T-helper 17 cell (primary cell): ENCODE measurements at regions not wholly inside any gene's neighbourhood (a gene's known extent, or its start where the extent isn't known, plus 50 kb on each side); places are given as distances from the start of the nearest gene placed in this dataset.
"Not testable (repeated sequence)": the region's sequence is repeated elsewhere in the genome, so short reads cannot be mapped to it uniquely, and the experiment has no call there.

Source experiments
- ATAC-seq: fragments of 150-1000 bp; cut with Tn5 transposase; 2 replicates; pipeline ENCODE4 v1.10.0; 2021; ENCODE audit warnings: mild to moderate bottlenecking, moderate library complexity
- DNase-seq, 3 donors: peaks; one replicate each; pipeline versions ENCODE4 v3.0.0 to v3.0.0-alpha.2; 2020 to 2021
- H3K9me3 ChIP-seq: one replicate; pipeline ENCODE4 v1.7.0; 2013; ENCODE audit warnings: low read length, mild to moderate bottlenecking; ENCODE audit not compliant: control insufficient read depth, poor library complexity, severe bottlenecking
- H3K27ac Mint-ChIP-seq: one replicate; pipeline ENCODE4 v1.8.0; 2022; ENCODE audit warnings: mild to moderate bottlenecking, moderate library complexity, mixed read lengths
- H3K27me3 Mint-ChIP-seq: one replicate; pipeline ENCODE4 v1.8.0; 2022; ENCODE audit warnings: mixed read lengths
- H3K36me3 Mint-ChIP-seq: one replicate; pipeline ENCODE4 v1.8.0; 2022; ENCODE audit warnings: low read depth, mixed read lengths
- H3K4me1 Mint-ChIP-seq: one replicate; pipeline ENCODE4 v1.8.0; 2022; ENCODE audit warnings: mild to moderate bottlenecking, mixed read lengths
- H3K4me3 Mint-ChIP-seq: one replicate; pipeline ENCODE4 v1.8.0; 2022; ENCODE audit warnings: mild to moderate bottlenecking, moderate library complexity, mixed read lengths

DNA sequence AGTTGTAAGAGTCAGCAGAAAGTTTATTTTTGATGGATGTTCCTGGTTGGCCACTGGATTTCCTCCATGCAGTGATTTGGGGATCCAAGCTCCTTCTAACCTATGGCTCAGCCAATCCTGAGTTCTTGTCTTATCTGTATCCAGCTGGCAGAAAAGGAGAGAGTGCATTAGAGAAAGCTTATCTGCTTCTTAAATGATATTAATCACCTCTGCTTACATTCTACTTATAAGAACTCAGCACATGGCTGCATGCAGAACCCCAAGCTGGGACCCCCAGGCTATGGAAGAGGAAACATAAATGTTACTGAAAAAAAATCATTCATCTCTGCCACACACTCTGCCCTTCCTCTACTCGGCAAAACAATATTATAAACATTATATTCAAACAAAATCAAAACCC lies 739.8 kb upstream of the AUTS2 start:
- DNase-seq (no peak), ATAC-seq (no peak)
- Mint-ChIP-seq H3K4me1 (no peaks in the 10 kb centered on the region), H3K36me3 (no peaks in the 10 kb centered on the region), H3K4me3 (no peak overlapping the region), H3K27ac (no peak overlapping the region), H3K27me3 (no peaks in the 10 kb centered on the region)
- no peaks in the 10 kb centered on the region for H3K9me3 ChIP-seq

DNA sequence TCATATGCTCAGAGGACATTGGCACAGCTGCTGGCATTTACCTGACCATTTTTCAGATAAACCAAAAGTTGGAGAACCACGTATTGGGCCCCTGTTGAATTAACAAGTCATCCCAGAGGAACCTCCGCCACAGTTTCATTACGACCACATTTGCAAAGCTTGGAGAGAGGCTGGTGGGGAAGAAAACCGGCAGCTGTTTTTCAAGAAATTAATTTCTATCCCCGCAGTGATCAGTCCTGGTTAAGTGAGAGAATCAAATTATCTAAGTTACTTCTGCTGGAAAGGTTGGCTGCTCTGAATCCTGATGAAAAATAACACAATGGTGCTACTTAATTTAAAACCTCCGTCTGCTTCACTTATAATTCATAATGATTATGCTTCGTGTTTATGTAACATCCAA lies 737.1 kb upstream of the AUTS2 start:
- H3K4me1 Mint-ChIP-seq, result no peaks in the 10 kb centered on the region
- no peak overlapping the region for H3K27ac Mint-ChIP-seq

GRCh38 chr7:68862261-68862660 lies 736.0 kb upstream of the AUTS2 start:
- DNase-seq (no peak), ATAC-seq (no peak)
- no peaks in the 10 kb centered on the region for H3K4me1 Mint-ChIP-seq
- no peaks in the 10 kb centered on the region for H3K27me3 Mint-ChIP-seq
- no peak overlapping the region for H3K4me3 Mint-ChIP-seq
- no peak overlapping the region for H3K27ac Mint-ChIP-seq
- no peaks in the 10 kb centered on the region for H3K36me3 Mint-ChIP-seq
- H3K9me3 ChIP-seq, result no peaks in the 10 kb centered on the region

More for the DNA sequence above, 737.1 kb upstream of the AUTS2 start:
- no peaks in the 10 kb centered on the region for H3K9me3 ChIP-seq
- no peaks in the 10 kb centered on the region for H3K27me3 Mint-ChIP-seq
- no peaks in the 10 kb centered on the region for H3K36me3 Mint-ChIP-seq
- DNase-seq (no peak), ATAC-seq (no peak)
- H3K4me3 Mint-ChIP-seq, result no peak overlapping the region

GRCh38 chr7:68862736-68863135 lies 735.5 kb upstream of the AUTS2 start:
- H3K27me3 Mint-ChIP-seq, result no peaks in the 10 kb centered on the region
- no peak for ATAC-seq
- H3K4me1 Mint-ChIP-seq, result no peaks in the 10 kb centered on the region
- no peaks in the 10 kb centered on the region for H3K36me3 Mint-ChIP-seq
- H3K27ac Mint-ChIP-seq, result no peak overlapping the region
- DNase-seq, result no peak
- H3K9me3 ChIP-seq, result no peaks in the 10 kb centered on the region
- H3K4me3 Mint-ChIP-seq, result no peak overlapping the region

- no peaks in the 10 kb centered on the region for H3K9me3 ChIP-seq
- no peak overlapping the region for H3K27ac Mint-ChIP-seq
- H3K4me3 Mint-ChIP-seq, result no peak overlapping the region
- H3K36me3 Mint-ChIP-seq, result no peaks in the 10 kb centered on the region
- no peak for ATAC-seq
- DNase-seq, result no peak
- H3K4me1 Mint-ChIP-seq, result no peaks in the 10 kb centered on the region
- no peaks in the 10 kb centered on the region for H3K27me3 Mint-ChIP-seq
Measured at GRCh38 chr7:68865351-68866199, 732.7 kb upstream of the AUTS2 start.

DNA sequence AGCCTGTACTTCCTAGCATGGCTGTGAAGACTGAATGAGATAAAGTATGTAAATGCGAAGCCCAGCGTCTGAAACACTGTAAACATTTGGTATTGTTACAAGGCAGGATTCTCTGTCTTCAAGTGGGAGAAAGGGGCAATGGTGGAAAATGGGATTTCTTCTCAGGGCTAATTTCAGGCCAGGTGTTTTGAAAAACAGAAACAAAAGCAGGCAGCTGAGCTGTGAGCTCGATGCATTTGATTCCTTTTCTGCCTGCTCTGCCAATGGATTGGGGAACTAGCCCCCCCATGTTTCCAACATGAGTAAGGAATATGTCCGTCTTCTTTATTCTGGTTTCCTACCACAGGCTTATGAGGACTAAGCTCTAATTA lies 732.1 kb upstream of the AUTS2 start:
- Mint-ChIP-seq H3K27me3 (no peaks in the 10 kb centered on the region), H3K4me1 (no peaks in the 10 kb centered on the region), H3K36me3 (no peaks in the 10 kb centered on the region), H3K27ac (no peak overlapping the region), H3K4me3 (no peak overlapping the region)
- H3K9me3 ChIP-seq, result no peaks in the 10 kb centered on the region
- no peak for DNase-seq
- ATAC-seq, result no peak

DNA sequence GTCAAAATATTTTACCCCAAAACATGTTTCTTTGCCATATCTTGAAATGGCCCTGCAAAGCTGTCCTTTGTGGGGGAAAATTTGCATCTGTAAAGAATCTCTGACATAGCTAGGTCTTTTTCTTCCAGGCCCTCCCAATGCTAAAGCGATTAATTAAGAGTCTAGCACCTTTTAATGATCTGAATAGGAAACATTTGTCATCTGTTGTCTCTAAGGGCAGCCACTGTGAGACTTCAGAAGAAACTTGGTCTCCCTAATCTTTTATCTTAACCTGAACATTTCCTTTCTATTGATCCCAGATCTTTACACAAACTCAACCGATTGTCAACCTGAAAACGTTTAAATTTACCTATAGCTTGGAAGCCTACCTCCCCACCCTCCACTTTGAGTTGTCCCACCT lies 731.6 kb upstream of the AUTS2 start:
- not testable (repeated sequence) for H3K36me3 Mint-ChIP-seq, H3K27ac Mint-ChIP-seq, H3K4me3 Mint-ChIP-seq, DNase-seq, H3K27me3 Mint-ChIP-seq, H3K9me3 ChIP-seq, ATAC-seq, H3K4me1 Mint-ChIP-seq

DNA sequence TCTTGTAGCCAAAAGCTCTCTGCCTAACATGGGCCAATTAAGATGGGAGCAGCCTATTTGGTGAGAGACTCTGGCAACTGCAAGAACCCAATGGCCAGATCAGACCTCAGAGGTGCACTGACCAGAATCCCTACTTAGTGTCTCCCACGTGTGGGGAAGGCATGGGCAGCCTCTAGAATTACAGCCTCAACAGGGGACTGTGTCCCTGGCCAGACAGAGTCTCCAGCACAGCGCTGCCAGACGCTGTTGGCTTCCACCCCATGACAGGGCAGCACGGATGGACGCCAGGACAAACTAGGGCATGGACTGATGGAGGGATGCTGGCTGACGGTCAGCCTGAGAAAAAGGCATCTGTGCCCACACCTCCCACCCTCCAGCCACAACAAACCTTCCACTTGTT lies 729.3 kb upstream of the AUTS2 start:
- ATAC-seq (no peak), DNase-seq (no peak)
- no peak overlapping the region for H3K27ac Mint-ChIP-seq
- no peaks in the 10 kb centered on the region for H3K4me1 Mint-ChIP-seq
- H3K27me3 Mint-ChIP-seq, result no peaks in the 10 kb centered on the region
- H3K36me3 Mint-ChIP-seq, result no peaks in the 10 kb centered on the region
- no peak overlapping the region for H3K4me3 Mint-ChIP-seq
- no peaks in the 10 kb centered on the region for H3K9me3 ChIP-seq

DNA sequence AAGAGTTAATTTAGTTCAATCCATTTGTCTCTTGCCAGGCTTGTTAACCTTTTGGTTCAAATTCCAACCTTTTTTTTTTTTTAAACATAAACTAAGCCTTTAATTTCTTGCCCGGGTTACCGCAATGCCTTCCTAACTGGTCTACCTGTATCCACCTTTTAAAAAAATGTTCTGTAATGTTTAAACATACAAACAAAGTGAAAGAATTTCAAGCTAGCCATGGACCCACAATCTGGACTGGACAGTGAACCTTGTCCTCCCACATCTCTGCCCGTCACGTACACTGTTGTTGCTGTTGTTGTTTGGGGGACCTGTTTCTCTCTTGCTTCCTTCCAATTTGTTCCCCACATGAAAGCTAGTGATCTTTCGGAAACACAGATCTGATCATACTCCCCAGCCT lies 724.7 kb upstream of the AUTS2 start:
- peaks cover 2% of the 10 kb centered on the region for H3K9me3 ChIP-seq
- no peak for ATAC-seq
- H3K36me3 Mint-ChIP-seq, result no peaks in the 10 kb centered on the region
- H3K4me3 Mint-ChIP-seq, result no peak overlapping the region
- no peaks in the 10 kb centered on the region for H3K4me1 Mint-ChIP-seq
- no peaks in the 10 kb centered on the region for H3K27me3 Mint-ChIP-seq
- no peak overlapping the region for H3K27ac Mint-ChIP-seq
- no peak for DNase-seq

DNA sequence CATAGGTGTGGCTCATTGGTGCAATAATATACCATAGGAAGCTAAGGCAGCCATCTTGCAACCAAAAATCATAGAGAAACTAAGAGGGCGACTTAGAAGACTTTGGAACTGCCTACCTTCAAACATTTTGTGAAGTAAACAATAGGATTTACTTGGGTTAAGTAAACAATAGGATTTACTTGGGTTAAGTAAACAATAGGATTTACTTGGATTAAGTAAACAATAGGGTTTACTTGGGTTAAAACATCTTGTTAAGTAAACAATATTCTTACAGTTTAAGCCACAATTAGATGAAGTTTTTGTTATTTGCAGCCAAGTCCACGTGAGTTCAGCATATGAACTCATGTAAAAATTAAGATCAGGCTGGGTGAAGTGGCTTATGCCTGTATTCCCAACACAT lies 722.4 kb upstream of the AUTS2 start:
- no peaks in the 10 kb centered on the region for H3K4me1 Mint-ChIP-seq
- H3K27me3 Mint-ChIP-seq, result no peaks in the 10 kb centered on the region
- H3K27ac Mint-ChIP-seq, result no peak overlapping the region
- ATAC-seq (no peak), DNase-seq (no peak)
- peaks cover 2% of the 10 kb centered on the region for H3K9me3 ChIP-seq
- no peak overlapping the region for H3K4me3 Mint-ChIP-seq
- H3K36me3 Mint-ChIP-seq, result no peaks in the 10 kb centered on the region

GRCh38 chr7:68887116-68887515 lies 711.2 kb upstream of the AUTS2 start:
- not testable (repeated sequence) for H3K9me3 ChIP-seq, H3K4me3 Mint-ChIP-seq, H3K4me1 Mint-ChIP-seq, DNase-seq, H3K27ac Mint-ChIP-seq, H3K36me3 Mint-ChIP-seq, ATAC-seq, H3K27me3 Mint-ChIP-seq

DNA sequence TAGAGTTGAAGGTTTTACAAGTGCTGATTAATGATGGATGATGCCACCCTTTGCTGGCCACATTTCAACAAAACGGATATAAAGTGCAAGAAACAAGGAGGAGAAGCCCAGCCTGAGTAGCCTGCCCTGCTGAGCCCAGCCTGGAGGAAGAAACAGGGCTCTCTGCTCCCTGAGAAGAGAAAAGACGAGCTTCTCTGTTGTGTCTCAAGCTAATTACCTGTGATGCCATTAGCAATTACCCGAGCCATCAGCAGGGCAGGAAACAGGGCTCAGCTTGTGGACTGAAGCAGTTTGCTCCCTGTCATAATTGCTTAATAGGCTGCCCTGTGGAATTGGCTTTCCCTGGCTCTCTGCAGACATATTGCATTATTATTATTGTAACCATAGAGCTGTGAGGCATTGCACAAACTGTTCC lies 709.3 kb upstream of the AUTS2 start:
- H3K4me3 Mint-ChIP-seq, result no peak overlapping the region
- ATAC-seq (no peak), DNase-seq (no peak)
- H3K27me3 Mint-ChIP-seq, result no peaks in the 10 kb centered on the region
- H3K36me3 Mint-ChIP-seq, result no peaks in the 10 kb centered on the region
- no peak overlapping the region for H3K27ac Mint-ChIP-seq
- no peaks in the 10 kb centered on the region for H3K4me1 Mint-ChIP-seq
- no peaks in the 10 kb centered on the region for H3K9me3 ChIP-seq

DNA sequence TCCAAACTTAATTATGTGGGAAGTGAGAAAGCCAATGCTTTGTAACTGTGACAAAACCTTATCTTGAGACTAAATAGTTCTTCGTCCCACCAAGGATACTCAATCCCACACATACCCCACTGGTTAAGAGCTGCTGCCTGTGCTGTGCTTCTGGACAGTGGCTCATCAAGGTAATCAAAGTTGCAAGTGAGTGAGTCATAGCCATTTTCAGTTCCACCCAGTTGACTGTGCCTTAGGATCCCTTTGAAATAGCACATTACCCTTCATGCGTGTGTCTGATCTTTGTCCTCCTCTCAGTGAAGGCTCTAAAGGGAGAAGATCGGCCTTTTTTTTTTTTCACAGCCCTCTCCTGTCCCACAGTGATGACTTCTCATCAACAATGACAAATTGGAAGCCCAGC lies 706.0 kb upstream of the AUTS2 start:
- H3K27me3 Mint-ChIP-seq, result no peaks in the 10 kb centered on the region
- no peaks in the 10 kb centered on the region for H3K9me3 ChIP-seq
- no peaks in the 10 kb centered on the region for H3K4me1 Mint-ChIP-seq
- no peak for ATAC-seq
- no peak overlapping the region for H3K4me3 Mint-ChIP-seq
- no peak for DNase-seq
- no peaks in the 10 kb centered on the region for H3K36me3 Mint-ChIP-seq
- H3K27ac Mint-ChIP-seq, result no peak overlapping the region

GRCh38 chr7:68893411-68893810 lies 704.9 kb upstream of the AUTS2 start:
- no peak for ATAC-seq
- Mint-ChIP-seq H3K4me3 (no peak overlapping the region), H3K4me1 (no peaks in the 10 kb centered on the region), H3K27ac (no peak overlapping the region), H3K36me3 (no peaks in the 10 kb centered on the region), H3K27me3 (no peaks in the 10 kb centered on the region)
- no peak for DNase-seq
- no peaks in the 10 kb centered on the region for H3K9me3 ChIP-seq
